Activated gamma-delta T cell treated with Interleukin-2 at 50 U/mL for 16 hours (primary cell): ENCODE measurements at regions not wholly inside any gene's neighbourhood (a gene's known extent, or its start where the extent isn't known, plus 50 kb on each side); places are given as distances from the start of the nearest gene placed in this dataset.

Experiments
- DNase-seq: peaks from one replicate; pipeline ENCODE4 v3.0.0-alpha.2; 2020

DNA sequence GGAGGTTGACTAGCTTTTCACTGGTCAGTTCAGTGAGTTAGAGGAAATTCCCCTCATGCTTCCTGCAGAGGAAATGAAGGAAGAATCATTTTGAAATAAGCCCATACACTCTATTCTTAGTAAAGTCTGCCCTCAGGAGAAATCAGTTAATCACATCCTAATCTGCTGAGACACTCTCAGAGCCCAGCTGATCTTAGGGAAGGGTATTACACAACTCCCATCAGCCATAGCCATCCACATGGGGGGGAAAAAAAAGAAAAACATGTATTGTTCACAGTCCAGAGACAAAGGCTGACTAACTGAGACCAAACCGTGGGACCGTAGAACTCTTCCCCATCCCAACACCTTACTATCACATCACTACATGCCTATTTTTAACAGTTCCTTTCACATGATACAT is 722.3 kb downstream of the CDH8 start:
- DNase-seq, result no peak

DNA sequence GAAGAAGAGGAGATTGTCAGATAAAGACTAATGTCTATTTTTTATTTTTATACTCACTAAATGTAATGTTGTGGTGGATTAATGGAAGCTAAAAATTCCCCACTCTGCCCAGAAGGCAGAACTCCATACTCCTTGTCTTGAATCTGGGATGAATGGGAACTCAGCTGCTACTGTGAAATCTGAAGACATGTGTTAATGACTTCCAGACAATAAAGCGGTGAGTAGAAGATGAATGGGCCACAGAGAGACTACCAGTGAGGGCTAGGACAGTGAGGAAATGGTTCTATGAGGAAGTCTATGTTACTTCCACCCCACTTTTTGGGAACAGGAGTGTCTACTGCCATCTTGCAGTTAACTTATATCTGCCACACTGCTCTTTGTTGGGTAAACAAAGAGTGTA is 726.9 kb downstream of the CDH8 start:
- DNase-seq, result no peak

DNA sequence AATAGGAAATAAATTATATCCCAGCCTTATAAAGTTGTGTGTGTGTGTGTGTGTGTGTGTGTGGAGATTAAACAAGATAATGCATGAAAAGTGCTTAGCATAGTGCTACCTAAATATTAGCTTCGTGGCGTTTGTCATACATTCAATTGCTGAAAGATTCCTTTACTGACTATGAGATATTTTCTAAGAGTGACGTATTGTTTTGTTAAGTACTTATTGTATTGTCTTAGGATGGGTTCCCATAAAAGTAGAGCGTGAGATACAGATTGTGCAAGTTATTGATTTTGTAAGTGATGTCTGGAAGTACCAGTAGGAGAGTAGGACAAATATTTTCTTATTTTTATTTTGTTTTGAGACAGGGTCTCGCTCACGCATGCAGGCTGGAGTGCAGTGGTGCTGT is 730.0 kb downstream of the CDH8 start:
- no peak for DNase-seq

DNA sequence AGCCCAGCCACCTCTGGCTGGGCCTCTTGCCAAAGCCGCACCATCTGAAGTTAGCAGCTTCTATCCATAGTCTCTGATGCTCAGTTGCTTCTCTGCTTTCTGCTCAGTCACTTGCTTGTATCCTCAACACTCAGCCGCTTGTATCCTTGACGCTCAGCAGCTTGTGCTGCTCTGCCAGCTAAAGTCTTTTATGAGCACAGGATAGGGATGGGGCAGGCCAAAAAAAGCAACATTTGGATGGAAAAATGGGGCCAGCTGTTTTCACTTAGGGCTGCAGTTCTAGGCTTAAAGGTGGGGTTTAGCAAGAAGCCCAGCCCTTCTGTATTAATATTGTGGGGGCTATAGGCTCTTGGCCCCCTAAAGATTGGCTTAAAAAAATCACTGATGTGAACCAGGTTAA is 739.4 kb downstream of the CDH8 start:
- DNase-seq, result no peak

DNA sequence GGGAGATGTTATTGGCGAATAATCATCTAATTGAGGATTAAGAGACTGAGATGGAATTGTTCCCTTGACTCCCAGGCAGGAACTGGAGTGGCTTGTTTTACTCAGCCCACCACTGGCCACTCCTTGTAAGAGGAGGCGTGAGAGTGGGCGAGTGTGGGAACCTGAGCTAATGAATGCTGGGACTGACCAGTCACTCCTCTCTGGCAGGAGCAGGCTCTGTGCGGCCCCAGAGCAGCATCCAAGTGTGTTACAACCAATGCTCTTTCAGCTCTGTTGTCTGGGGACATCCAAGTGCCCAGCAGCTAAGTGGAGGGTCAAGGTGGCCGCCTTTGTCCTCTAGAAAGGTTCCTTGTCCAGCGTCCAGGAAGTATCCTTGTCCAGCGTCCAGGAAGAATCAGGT is 739.9 kb downstream of the CDH8 start:
- no peak for DNase-seq

DNA sequence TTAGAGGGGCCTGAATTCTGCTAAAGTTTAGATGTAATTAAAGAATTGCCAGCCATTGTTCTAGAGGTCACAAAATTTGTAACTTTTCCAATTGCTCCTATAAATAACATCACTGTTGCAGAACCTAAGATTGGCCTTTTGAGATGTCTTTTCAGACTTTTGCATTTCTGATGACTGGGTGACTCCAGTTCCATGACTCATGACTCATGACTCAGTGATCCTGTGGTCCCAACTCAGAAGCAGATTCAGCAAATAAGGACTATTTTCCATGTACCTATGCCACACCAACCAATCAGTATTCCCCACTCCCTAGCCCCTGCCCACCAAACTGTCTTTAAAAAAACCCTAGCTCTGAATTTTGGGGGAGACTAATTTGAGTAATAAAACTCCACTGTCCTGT is 740.9 kb downstream of the CDH8 start:
- DNase-seq, result no peak

DNA sequence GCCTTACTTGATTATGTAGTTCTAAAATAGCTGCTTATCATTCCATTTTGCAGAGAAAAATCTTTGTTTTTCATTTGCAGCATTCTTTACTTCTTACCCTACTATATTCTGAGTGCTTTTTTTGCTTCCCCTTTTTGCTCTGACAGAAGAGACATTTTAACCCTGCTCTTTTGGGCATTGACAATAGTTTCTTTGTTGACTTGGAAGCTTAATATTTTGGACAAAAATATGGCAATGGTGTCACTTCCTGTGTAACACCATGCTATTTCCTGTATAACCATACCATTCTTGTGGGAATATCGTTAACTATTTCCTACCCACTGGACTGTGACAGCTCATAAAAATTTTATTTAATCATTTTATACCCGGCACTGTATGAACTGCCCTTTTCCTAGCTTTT is 747.1 kb downstream of the CDH8 start:
- DNase-seq, result no peak

DNA sequence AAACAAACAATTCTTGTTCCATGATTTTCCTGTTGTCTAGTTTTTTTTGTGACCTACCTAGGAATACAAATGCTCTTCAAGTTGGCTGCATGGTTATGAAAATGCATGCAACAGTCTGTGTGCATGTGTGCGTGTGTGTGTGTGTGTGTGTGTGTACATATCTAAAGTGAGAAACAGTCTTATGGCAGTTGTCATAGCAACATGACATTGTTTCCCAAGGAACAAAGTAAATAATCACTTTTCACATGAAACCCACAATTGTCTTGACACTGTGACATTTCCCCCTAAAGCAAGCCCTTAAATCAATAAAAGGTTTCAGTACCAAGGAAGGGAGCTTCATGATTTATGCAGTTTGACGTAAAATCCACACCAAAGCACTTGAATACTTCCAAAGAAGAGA is 758.4 kb downstream of the CDH8 start:
- no peak for DNase-seq

DNA sequence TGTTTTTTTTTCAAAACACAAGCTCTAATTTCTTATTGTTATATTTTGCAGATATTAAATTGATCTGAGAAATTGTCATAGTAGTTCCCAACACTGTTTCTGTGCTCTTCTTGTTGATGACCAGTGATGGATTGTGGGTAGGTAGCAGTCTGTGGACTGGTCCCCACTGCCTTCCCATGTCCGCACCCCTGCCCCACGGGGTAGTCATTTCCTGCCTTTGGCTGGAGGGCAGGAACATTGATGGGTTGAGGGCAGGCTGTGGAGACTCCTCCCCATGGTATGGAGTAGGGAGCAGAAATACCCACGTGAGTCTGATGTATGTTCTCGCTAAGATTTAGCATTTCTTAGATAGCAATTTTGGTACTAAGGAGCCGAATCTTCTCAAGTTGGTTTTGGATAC is 762.0 kb downstream of the CDH8 start:
- no peak for DNase-seq

DNA sequence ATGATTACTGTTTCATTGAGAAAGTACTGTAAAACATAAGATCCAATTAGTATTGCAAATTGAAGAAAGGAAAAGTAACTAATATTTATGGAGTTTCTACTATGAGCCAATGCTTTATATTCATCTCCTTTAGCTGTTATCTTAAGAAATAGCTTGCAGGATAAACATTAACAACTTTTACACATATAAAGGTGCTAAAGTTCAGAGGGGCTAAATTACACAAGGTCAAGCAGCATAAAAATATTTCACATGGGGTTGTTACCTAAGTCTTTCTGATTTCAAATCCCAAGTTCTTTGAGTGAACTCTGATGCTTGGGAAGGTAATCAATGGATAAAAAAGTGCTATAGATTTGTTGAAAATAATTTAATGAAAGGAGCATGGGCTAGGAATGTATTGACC is 765.5 kb downstream of the CDH8 start:
- no peak for DNase-seq

DNA sequence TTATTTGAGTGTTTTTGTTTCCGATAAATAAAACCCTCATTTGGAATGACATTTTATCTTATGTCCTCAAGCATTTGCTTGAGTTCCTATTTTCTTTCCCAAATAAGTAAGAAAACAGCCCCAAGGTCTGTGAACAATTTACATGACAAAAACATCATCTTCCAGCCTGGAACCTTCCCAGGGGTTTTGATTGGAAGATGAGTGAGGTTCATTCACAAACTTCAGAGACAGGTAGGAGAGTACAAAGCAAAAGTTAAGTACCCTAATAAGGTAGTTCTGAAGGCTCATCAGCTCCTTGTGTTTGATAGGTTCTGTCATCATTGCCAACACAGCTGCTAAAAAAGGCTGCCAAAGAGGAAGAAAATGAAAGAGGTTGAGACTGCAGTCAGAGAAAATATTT is 772.8 kb downstream of the CDH8 start:
- DNase-seq, result no peak

DNA sequence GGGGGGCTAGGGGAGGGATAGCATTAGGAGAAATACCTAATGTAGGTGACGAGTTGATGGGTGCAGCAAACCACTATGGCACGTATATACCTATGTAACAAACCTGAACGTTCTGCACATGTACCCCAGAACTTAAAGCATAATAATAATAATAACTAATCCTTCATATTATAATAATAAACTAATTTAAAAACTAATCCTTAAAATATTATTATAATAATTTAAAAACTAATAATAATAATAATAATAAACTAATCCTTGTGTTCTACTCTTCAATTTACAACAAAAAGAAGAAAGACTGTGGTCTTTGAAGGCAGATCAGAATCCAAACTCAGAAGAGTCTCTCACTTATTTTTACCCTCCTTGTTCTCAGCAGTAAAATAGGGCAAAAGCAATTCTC is 774.9 kb downstream of the CDH8 start:
- DNase-seq, result no peak

DNA sequence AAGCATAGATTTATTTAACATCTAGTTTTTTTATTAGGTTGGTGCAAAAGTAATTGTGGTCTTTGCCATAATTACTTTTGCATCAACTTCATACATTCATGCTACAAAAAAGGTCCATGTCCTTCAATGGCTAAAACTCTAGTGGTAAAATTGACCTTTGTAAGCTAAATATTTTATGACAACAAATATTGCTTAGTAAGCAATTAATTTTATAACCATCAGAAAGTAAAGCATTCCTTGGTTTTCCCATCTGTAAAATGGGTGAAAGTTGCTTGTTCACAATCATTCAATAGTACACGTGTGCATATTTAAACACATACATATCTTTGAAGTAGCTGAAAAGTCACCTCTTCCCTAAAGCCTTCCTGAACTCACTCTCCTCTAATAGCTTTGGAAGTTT is 789.6 kb downstream of the CDH8 start:
- DNase-seq, result no peak

DNA sequence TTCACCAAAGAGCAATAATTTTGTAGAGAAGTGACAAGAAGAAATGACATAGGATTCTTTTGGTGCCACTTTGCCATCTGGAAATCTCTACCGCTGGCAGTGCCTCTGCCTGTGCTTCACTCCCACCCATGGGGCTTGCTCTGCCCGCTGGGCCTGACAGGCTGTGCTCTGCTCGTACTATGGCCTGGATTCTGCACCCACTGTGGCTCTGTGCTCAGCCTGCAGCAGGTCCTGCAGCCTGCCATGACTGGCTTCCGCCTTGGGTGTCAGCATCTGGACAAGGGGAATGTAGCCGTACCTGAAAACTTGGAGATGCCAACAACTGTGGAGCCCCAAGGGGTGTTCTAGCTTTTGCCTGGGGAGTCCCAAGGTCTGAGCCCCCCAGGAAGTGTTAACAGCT is 792.3 kb downstream of the CDH8 start:
- DNase-seq, result no peak

DNA sequence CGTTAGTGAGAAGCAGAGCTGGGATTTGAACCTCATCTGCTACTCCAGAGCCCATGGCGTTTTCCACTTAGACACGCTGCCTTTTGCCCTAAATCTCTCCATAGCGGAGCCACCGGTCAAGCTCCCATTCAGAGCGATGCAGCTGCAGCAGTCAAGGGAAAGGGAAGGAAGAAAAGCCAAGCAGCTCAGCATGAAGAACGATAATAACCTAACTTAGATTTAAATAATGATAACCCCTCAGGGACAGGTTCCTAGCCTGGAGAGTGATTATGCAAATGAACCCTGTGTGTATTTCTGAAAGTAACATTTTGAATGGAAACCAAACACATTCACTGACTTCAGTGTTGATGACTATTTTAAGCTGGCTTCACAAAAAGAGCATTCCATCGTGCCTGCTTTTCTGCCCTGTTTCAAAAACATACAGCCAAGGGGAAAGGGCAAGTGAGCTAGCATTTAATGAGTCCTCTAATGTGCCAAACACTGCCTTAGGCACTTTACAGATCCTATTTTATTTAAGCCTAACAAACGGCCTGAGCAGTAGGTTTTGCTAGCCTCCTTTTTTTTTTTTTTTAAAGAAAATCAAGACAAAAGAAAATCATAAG is 798.3 kb downstream of the CDH8 start:
- no peak for DNase-seq

DNA sequence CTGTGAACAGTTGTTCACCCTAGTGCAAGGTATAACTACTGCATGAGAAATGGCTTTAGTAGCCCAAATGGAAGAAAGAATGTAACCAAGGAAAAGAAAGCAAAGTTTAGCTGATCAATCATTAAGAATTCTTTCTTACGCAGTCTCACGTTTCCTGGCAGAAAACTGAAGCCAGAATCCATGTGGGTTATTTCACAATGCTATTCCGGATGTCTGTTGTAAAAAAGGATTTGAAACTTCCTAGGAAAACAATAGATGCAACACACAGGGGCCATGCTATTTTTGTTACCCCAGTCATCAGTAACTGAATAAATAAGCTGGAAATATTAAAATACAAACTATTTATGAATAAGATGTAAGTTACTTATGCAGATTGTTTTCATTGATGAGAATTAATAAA is 802.5 kb downstream of the CDH8 start:
- DNase-seq, result no peak

DNA sequence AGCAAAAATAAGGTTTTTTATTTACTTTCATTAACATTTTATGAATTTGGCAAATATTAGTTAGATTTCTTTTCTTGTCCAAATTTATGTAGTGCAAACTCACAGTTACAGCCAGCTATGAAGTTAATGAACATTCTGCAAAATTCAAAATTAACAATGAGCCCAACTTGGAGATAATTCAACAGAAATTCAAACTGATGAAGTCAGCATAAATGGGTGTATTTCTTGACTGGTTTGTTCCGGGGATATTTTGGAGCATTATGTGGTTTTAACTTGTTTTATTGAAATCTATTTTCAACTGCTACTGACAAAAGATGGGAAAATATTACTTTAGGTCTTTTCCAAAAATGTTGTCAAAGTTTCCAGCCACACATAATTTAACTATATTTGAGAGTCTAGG is 807.9 kb downstream of the CDH8 start:
- no peak for DNase-seq

DNA sequence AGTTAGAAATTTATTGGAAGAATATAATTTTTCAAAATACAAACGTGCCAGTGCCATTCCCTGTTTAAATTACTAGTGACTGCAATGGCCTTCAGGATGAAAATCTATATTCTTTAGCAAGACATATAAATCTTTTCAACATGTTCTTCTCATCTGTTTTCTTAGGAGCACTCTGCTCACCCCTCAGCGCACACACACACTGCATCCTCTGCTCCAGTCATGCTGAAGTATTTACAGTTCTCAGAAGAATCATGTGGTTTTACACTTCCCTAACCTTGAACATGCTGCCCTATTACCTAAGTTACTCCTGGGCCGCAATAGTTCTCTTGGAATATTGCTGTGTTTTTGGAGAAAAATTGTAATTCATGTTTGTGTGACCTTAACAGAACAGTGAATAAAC is 820.6 kb downstream of the CDH8 start:
- no peak for DNase-seq

DNA sequence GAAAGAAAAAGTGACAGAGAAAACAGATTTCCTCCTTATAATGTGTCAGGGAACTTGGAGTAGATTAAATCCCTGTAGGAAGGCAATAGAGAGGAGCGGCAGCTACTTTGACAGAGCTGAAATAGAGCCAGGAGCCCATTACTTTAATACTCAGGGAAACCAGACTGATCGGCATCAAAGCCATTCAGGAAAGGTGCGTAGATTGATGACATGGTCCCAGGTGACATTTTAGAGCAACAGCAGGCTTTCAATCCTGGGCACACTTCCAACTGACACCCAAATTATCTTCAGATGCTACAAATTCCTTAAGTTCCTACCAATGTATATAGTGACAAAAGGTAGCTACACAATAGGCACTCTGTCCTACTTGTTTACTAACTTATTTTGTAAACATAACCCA is 821.5 kb downstream of the CDH8 start:
- no peak for DNase-seq

DNA sequence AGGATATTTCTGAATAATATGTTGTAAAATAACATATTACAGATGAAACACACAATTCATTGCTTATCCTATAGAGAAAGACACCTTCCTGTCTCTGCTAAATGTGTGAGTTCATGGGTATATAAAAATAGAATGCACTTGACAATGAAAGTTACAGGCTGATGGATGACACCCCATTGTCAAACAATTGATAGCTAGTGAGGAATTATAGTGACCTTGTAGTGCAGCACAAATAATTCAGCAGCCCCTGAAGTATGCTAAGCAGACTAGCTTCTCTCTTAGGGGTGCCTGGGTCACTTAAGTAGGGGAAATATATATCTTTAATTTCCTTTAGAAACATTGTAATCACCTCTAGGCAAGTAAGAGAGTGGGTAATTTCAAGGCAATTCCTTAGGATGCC is 826.2 kb downstream of the CDH8 start:
- no peak for DNase-seq

DNA sequence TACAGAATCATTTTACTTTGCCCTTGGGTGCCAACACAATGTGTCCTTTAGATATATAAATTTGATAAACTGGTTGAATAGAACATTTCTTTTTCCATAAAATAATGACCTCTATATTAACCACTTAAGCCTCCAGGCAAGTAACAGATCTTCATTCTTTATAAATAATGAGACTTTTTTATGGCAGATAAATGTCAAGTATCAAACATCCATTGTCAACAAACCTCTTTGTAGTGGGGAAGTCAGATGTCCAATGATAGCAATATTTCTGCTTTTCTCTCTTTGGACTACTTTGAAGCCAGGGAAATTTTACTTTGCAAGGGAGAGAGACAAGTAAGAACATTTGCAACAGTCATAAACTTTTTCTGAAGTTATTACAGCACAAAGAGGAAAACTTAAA is 841.2 kb downstream of the CDH8 start:
- no peak for DNase-seq

DNA sequence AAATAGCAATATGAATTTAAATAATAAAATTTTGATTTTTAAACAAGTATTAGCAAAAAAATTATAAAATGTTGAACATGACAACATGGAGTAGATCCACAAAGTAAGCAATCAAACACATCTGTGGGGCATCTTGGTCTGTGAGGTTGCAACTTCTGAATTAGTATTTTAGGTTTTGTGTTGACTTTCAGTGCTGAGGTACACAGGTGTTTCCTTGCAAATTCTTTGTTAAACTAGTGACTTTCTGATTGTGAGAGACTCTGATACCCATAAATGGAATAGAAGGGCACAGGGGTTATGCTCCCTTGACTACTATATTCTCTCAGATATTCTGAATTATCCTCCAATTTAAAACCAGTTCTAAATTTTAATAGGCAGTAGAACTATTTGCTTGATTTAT is 841.7 kb downstream of the CDH8 start:
- no peak for DNase-seq

DNA sequence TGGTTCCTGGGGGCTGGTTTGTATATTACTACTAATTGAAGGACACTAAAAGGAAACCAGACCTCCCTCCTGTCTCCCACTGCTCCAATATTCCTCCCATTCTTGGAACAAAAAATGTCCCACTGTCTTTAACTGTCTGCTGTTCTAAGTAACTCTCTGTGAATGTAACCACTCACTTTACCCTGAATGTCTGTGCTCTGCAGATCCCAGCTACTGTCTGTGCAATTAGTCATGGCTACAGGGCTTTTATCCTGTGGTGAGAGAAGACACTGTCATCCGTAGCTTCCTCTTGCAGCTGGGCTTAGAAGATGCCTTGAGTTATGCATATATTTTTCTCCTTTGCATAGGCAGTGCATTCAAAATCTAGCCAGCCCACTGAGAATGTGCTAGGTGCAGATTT is 853.8 kb downstream of the CDH8 start:
- DNase-seq, result no peak

DNA sequence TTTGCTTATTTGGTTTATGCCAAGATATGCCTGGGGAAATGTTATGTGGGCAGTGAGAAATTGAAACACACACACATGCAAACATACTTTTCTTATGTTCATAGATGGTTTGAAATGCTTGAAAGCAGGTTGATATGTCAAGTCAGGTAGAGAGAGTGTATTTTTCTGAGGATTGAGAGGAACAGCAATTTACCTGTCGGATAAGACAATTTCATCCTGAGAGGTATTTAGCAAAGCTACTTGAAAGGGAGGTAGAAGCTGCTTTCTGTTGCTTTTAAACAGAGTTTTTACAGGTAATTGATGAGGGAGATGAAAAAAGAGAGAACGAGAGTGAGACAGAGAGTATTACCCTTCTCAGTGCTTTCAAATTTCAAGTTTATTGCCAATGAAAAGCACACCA is 854.3 kb downstream of the CDH8 start:
- no peak for DNase-seq

DNA sequence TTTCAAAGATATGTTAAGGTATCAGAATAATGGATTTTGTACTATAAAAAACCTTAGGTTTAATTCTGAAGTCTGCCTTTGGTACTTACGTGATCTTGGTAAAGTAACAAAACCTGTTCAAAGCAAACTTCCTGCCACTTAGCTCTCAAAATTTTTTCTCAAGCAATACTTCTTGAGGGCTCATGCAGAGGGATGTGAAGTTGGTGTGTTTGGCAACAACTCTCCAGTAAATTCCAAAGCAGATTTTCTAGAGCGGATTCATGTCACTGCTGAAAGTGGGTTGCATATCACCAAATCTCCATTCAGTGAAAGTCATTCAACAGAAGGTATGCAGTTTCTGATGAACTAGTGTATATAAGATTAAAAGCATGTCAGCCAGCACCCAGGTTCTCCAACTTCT is 856.7 kb downstream of the CDH8 start:
- DNase-seq, result no peak

DNA sequence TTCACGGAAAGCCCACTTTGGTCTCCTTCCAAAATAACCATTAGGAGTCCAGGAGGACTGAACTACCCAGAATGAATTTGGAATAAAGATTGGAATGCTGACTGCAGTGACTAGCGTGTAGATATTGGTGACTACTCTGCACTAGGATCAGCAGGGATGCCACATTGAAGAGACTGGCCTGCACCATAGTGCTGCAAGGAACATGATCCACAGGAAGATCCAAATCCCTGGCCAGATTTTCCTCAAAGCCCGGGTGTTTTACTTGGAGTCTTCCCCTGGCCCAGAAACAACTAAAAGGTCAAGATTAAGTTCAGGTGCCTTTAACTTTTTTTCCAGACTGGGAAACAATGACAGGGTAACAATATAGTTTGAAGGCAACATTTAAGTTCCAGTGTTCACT is 870.4 kb downstream of the CDH8 start:
- no peak for DNase-seq
